PC-9 (cell line): ENCODE measurements at regions not wholly inside any gene's neighbourhood (a gene's known extent, or its start where the extent isn't known, plus 50 kb on each side); places are given as distances from the start of the nearest gene placed in this dataset.

ENCODE experiments used
- BruUV-seq: library from RNA; stranded (reverse); fragments of 400-500 nt; replicated peaks from 2 replicates; lab custom pipeline; 2021; lab: Mats Ljungman, UMichigan
- CTCF ChIA-PET: fragments of 300-600 bp; sonication (Branson Sonifier 250); formaldehyde crosslinking; loops from one replicate; lab custom pipeline; 2022; ENCODE audit warnings: antibody characterized with exemption; lab: Charles Lee
- POLR2A ChIA-PET: fragments of 300-600 bp; sonication (Branson Sonifier 250); formaldehyde crosslinking; loops from one replicate; lab custom pipeline; 2022; ENCODE audit warnings: antibody characterized with exemption; ENCODE audit not compliant: unreplicated experiment; lab: Charles Lee
- DNase-seq, 2 experiments: peaks; one replicate each; pipeline versions ENCODE4 v3.0.0 to v3.0.0-alpha.2; 2015 to 2022; ENCODE audit warnings: mixed read lengths in 1 of 2
- H2AFZ ChIP-seq: fragments of 200-600 bp; sonication (generic); 2 replicates; pipeline ENCODE4 v1.8.1; 2017; ENCODE audit warnings: antibody characterized with exemption
- H3F3A ChIP-seq: fragments of 200-600 bp; sonication (generic); 2 replicates; pipeline ENCODE4 v1.8.1; 2017; ENCODE audit warnings: antibody characterized with exemption, mild to moderate bottlenecking, low read depth; ENCODE audit not compliant: insufficient read depth
- H3K27ac ChIP-seq: fragments of 200-600 bp; sonication (generic); 2 replicates; pipeline ENCODE4 v1.6.1; 2016; ENCODE audit warnings: mixed run types
- H3K27me3 ChIP-seq: fragments of 200-600 bp; sonication (generic); 2 replicates; pipeline ENCODE4 v1.6.1; 2016; ENCODE audit warnings: low read depth, mixed run types; ENCODE audit not compliant: insufficient read depth
- H3K36me3 ChIP-seq: fragments of 200-600 bp; sonication (generic); 2 replicates; pipeline ENCODE4 v1.6.1; 2016; ENCODE audit warnings: low read depth, mixed run types
- H3K4me1 ChIP-seq: fragments of 200-600 bp; sonication (generic); replicated peaks from 2 replicates; pipeline ENCODE4 v1.6.1; 2016; ENCODE audit warnings: mixed run types; ENCODE audit not compliant: insufficient read depth
- H3K4me2 ChIP-seq: fragments of 200-600 bp; sonication (generic); 2 replicates; pipeline ENCODE4 v1.6.1; 2017; ENCODE audit warnings: mixed run types
- H3K4me3 ChIP-seq: fragments of 200-600 bp; sonication (generic); 2 replicates; pipeline ENCODE4 v1.6.1; 2016; ENCODE audit warnings: mixed run types
- H3K79me2 ChIP-seq: fragments of 200-600 bp; sonication (generic); 2 replicates; pipeline ENCODE4 v1.6.1; 2017; ENCODE audit warnings: low read depth, mixed run types
- H3K9me2 ChIP-seq: fragments of 200-600 bp; sonication (generic); 2 replicates; pipeline ENCODE4 v1.8.1; 2017; ENCODE audit warnings: mild to moderate bottlenecking; ENCODE audit not compliant: insufficient read depth
- H3K9me3 ChIP-seq: fragments of 200-600 bp; sonication (generic); 2 replicates; pipeline ENCODE4 v1.8.1; 2016; ENCODE audit warnings: low read depth; ENCODE audit not compliant: insufficient read depth
- H4K20me1 ChIP-seq: fragments of 200-600 bp; sonication (generic); 2 replicates; pipeline ENCODE4 v1.8.1; 2017; ENCODE audit not compliant: insufficient read depth
- EZH2 ChIP-seq: fragments of 200-600 bp; sonication (generic); IDR thresholded peaks from 2 replicates; pipeline ENCODE4 v1.8.0; 2017; ENCODE audit warnings: antibody characterized with exemption, low read depth
- intact Hi-C: fragments of 100-400 bp; cut with micrococcal nuclease; formaldehyde crosslinking; loops from one replicate; pipeline ENCODE4 v1.10.0; 2022; ENCODE audit not compliant: unreplicated experiment
- TF ChIP-seq, protein P1 (sequence below): fragments of 200-600 bp; sonication (generic); conservative IDR thresholded peaks from 2 replicates; pipeline ENCODE4 v1.6.1; 2017; ENCODE audit warnings: mixed run types, antibody characterized with exemption, mild to moderate bottlenecking, moderate library complexity

DNA sequence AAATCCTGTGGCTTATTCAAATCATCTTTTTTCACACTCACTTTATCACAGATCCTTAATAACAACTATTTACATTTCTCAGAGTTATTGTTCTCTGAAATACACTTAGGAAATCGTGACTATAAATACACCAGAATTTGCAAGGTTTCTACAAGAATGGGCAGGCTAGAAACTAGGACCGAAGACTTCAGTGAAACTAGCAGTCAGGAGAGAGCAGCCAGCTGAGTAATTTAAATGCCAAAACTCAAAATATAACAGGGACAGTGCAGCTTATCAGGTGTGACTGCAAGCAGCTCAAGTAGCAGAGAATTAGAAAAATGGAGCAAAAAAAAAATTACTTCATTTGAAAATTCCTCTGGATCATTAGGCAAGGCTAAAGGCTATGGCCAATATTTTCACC, 719.3 kb upstream of the ZNF608 start:
- Histone ChIP-seq H3K36me3 (no peaks in the 10 kb centered on the region), H3K9me3 (peaks cover 4% of the 10 kb centered on the region), H3K27ac (no peak overlapping the region), H3F3A (no peaks in the 10 kb centered on the region), H2AFZ (no peak overlapping the region), H3K4me2 (no peak overlapping the region), H3K4me3 (no peak overlapping the region), H4K20me1 (no peaks in the 10 kb centered on the region), H3K4me1 (no peaks in the 10 kb centered on the region), H3K79me2 (no peaks in the 10 kb centered on the region), H3K9me2 (no peaks in the 10 kb centered on the region), H3K27me3 (no peaks in the 10 kb centered on the region)
- BruUV-seq = no TSS peak
- no peak for TF ChIP-seq EZH2
- TF ChIP-seq, protein P1, sequence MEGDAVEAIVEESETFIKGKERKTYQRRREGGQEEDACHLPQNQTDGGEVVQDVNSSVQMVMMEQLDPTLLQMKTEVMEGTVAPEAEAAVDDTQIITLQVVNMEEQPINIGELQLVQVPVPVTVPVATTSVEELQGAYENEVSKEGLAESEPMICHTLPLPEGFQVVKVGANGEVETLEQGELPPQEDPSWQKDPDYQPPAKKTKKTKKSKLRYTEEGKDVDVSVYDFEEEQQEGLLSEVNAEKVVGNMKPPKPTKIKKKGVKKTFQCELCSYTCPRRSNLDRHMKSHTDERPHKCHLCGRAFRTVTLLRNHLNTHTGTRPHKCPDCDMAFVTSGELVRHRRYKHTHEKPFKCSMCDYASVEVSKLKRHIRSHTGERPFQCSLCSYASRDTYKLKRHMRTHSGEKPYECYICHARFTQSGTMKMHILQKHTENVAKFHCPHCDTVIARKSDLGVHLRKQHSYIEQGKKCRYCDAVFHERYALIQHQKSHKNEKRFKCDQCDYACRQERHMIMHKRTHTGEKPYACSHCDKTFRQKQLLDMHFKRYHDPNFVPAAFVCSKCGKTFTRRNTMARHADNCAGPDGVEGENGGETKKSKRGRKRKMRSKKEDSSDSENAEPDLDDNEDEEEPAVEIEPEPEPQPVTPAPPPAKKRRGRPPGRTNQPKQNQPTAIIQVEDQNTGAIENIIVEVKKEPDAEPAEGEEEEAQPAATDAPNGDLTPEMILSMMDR = no peak
- no peak for DNase-seq
- POLR2A ChIA-PET = no interaction called here
- intact Hi-C loops = no loop called here
- CTCF ChIA-PET = no interaction called here

GRCh38 chr5:125467222-125467621, 720.8 kb upstream of the ZNF608 start:
- no peak overlapping the region for H2AFZ ChIP-seq
- no peaks in the 10 kb centered on the region for H4K20me1 ChIP-seq
- no peaks in the 10 kb centered on the region for H3K4me1 ChIP-seq
- no peaks in the 10 kb centered on the region for H3F3A ChIP-seq
- intact Hi-C loops = no loop called here
- no peaks in the 10 kb centered on the region for H3K27me3 ChIP-seq
- ChIA-PET POLR2A (no interaction called here), CTCF (no interaction called here)
- TF ChIP-seq, protein P1 = no peak
- no peak for DNase-seq
- H3K9me2 ChIP-seq = no peaks in the 10 kb centered on the region
- peaks cover 4% of the 10 kb centered on the region for H3K9me3 ChIP-seq
- no peaks in the 10 kb centered on the region for H3K36me3 ChIP-seq
- H3K4me3 ChIP-seq = no peak overlapping the region
- no peak overlapping the region for H3K4me2 ChIP-seq
- no TSS peak for BruUV-seq
- no peak overlapping the region for H3K27ac ChIP-seq
- H3K79me2 ChIP-seq = no peaks in the 10 kb centered on the region

- intact Hi-C loops = no loop called here
- H3K36me3 ChIP-seq = no peaks in the 10 kb centered on the region
- ChIA-PET CTCF (no interaction called here), POLR2A (no interaction called here)
- no peak for DNase-seq
- H3K79me2 ChIP-seq = no peaks in the 10 kb centered on the region
- no peak for TF ChIP-seq EZH2
- TF ChIP-seq, protein P1 = no peak
- BruUV-seq = no TSS peak
- H3K9me2 ChIP-seq = no peaks in the 10 kb centered on the region
- H3K4me2 ChIP-seq = no peak overlapping the region
- H3K9me3 ChIP-seq = no peaks in the 10 kb centered on the region
- no peak overlapping the region for H3K27ac ChIP-seq
- no peaks in the 10 kb centered on the region for H3K27me3 ChIP-seq
- H3F3A ChIP-seq = no peaks in the 10 kb centered on the region
- H2AFZ ChIP-seq = no peak overlapping the region
- no peak overlapping the region for H3K4me3 ChIP-seq
- H3K4me1 ChIP-seq = no peaks in the 10 kb centered on the region
- H4K20me1 ChIP-seq = no peaks in the 10 kb centered on the region
Observed at GRCh38 chr5:125470280-125470902, 724.0 kb upstream of the ZNF608 start.
